ENCODE measurements at regions not wholly inside any gene's neighbourhood (a gene's known extent, or its start where the extent isn't known, plus 50 kb on each side); places are given as distances from the start of the nearest gene placed in this dataset.

GRCh38 chr7:106196460-106197021 is 84.4 kb upstream of the SYPL1 start:
- no peak for DNase-seq

- DNase-seq = no peak
Measured at GRCh38 chr7:106193661-106194060, 81.5 kb upstream of the SYPL1 start.

GRCh38 chr7:106190589-106191330 is 78.6 kb upstream of the SYPL1 start:
- no peak for DNase-seq

GRCh38 chr7:106187613-106188350 is 75.7 kb upstream of the SYPL1 start:
- no peak for DNase-seq

GRCh38 chr7:106185719-106186118 is 73.6 kb upstream of the SYPL1 start:
- DNase-seq = no peak

- no peak for DNase-seq
Measured at GRCh38 chr7:106183952-106184351, 71.8 kb upstream of the SYPL1 start.

- no peak for DNase-seq
Measured at GRCh38 chr7:106182904-106183303, 70.8 kb upstream of the SYPL1 start.

- no peak for DNase-seq
Measured at GRCh38 chr7:106181658-106182265, 69.7 kb upstream of the SYPL1 start.

- DNase-seq = no peak
Measured at GRCh38 chr7:106180721-106181120, 68.6 kb upstream of the SYPL1 start.

GRCh38 chr7:106179256-106179655 is 67.1 kb upstream of the SYPL1 start:
- no peak for DNase-seq

GRCh38 chr7:106178593-106179134 is 66.6 kb upstream of the SYPL1 start:
- DNase-seq = no peak

- no peak for DNase-seq
Measured at GRCh38 chr7:106177738-106178592, 65.9 kb upstream of the SYPL1 start.

GRCh38 chr7:106177300-106177690 is 65.2 kb upstream of the SYPL1 start:
- DNase-seq = no peak

GRCh38 chr7:106176414-106177299 is 64.5 kb upstream of the SYPL1 start:
- no peak for DNase-seq

- no peak for DNase-seq
Measured at GRCh38 chr7:106175507-106175906, 63.4 kb upstream of the SYPL1 start.

GRCh38 chr7:106170651-106171050 is 58.5 kb upstream of the SYPL1 start:
- DNase-seq = no peak

- DNase-seq = no peak
Measured at GRCh38 chr7:106169821-106170610, 57.9 kb upstream of the SYPL1 start.

GRCh38 chr7:106167439-106168136 is 55.5 kb upstream of the SYPL1 start:
- DNase-seq = no peak

- DNase-seq = no peak
Measured at GRCh38 chr7:106166651-106167342, 54.7 kb upstream of the SYPL1 start.

Measured in NCI-H524 treated with DMSO at 0.1 percent for 48 hours (cell line).